Retinal pigment epithelial cell (primary cell): ENCODE measurements at regions not wholly inside any gene's neighbourhood (a gene's known extent, or its start where the extent isn't known, plus 50 kb on each side); places are given as distances from the start of the nearest gene placed in this dataset.

Source experiments
- DNase-seq: peaks from one replicate; pipeline ENCODE4 v3.0.0-alpha.2; 2010; ENCODE audit warnings: low read depth
- H3K4me3 ChIP-seq: 2 replicates; pipeline ENCODE4 v1.5.1; 2011; ENCODE audit warnings: mild to moderate bottlenecking, low read length, control low read depth, moderate library complexity
- CTCF ChIP-seq: conservative IDR thresholded peaks from 2 replicates; pipeline ENCODE4 v1.5.1; 2011; ENCODE audit warnings: low read depth, low read length, control low read depth, inconsistent platforms

GRCh38 chr11:121794671-121795141 lies 321.3 kb downstream of the BLID start:
- H3K4me3 ChIP-seq = no peak overlapping the region
- no peak for DNase-seq
- no peak for TF ChIP-seq CTCF

- no peak for DNase-seq
Measured at GRCh38 chr11:121793916-121794315, 322.1 kb downstream of the BLID start.

GRCh38 chr11:121793291-121793690 lies 322.7 kb downstream of the BLID start:
- no peak for DNase-seq
- no peak for TF ChIP-seq CTCF
- no peak overlapping the region for H3K4me3 ChIP-seq

More at GRCh38 chr11:121793916-121794315, 322.1 kb downstream of the BLID start:
- H3K4me3 ChIP-seq = no peak overlapping the region
- no peak for TF ChIP-seq CTCF

GRCh38 chr11:121792185-121792584 lies 323.8 kb downstream of the BLID start:
- DNase-seq = no peak
- H3K4me3 ChIP-seq = no peak overlapping the region
- no peak for TF ChIP-seq CTCF

GRCh38 chr11:121790430-121790829 lies 325.6 kb downstream of the BLID start:
- no peak overlapping the region for H3K4me3 ChIP-seq
- DNase-seq = no peak
- no peak for TF ChIP-seq CTCF

GRCh38 chr11:121780971-121781370 lies 328.2 kb upstream of the SORL1-AS1 start:
- no peak for TF ChIP-seq CTCF
- no peak for DNase-seq
- no peak overlapping the region for H3K4me3 ChIP-seq

GRCh38 chr11:121777056-121777455 lies 324.3 kb upstream of the SORL1-AS1 start:
- no peak overlapping the region for H3K4me3 ChIP-seq
- DNase-seq = no peak
- TF ChIP-seq CTCF = no peak
